Psoas muscle (tissue), 7 donors: ENCODE measurements at regions not wholly inside any gene's neighbourhood (a gene's known extent, or its start where the extent isn't known, plus 50 kb on each side); places are given as distances from the start of the nearest gene placed in this dataset.

Experiments used
- ATAC-seq, 4 donors: fragments of 200-7000 bp; cut with Tn5 transposase; one replicate each; pipeline ENCODE4 v1.9.1; 2020; ENCODE audit warnings: moderate library complexity in 3 of 4, mild to moderate bottlenecking in 2 of 4
- DNase-seq, 2 donors: peaks; one replicate each; pipeline ENCODE4 v3.0.0-alpha.2; 2020
- H3K27ac ChIP-seq: fragments of 200-600 bp; one replicate; pipeline ENCODE4 v1.8.0; 2022
- H3K27me3 ChIP-seq, 3 donors: fragments of 200-600 bp in 1 of 3; one replicate each; pipeline versions ENCODE4 v1.6.1 to v1.8.0; 2013 to 2022; ENCODE audit warnings: low read length in 2 of 3, mild to moderate bottlenecking in 2 of 3, moderate library complexity in 1 of 3; ENCODE audit not compliant: insufficient read depth in 3 of 3
- H3K36me3 ChIP-seq, 2 donors: fragments of 200-600 bp in 1 of 2; one replicate each; pipeline versions ENCODE4 v1.6.1 to v1.8.0; 2013 to 2022; ENCODE audit warnings: low read depth in 1 of 2, mild to moderate bottlenecking in 1 of 2, moderate library complexity in 1 of 2; ENCODE audit not compliant: insufficient read depth in 1 of 2
- H3K4me1 ChIP-seq: fragments of 200-600 bp; one replicate; pipeline ENCODE4 v1.8.0; 2022
- H3K4me3 ChIP-seq: fragments of 200-600 bp; one replicate; pipeline ENCODE4 v1.8.0; 2022; ENCODE audit warnings: mild to moderate bottlenecking
- H3K9me3 ChIP-seq: fragments of 200-600 bp; one replicate; pipeline ENCODE4 v1.8.0; 2022
- WGBS, 3 donors: extraction: QIAGEN DNeasy Blood & Tissue Kit; methylation state at CpG; one replicate each; pipeline versions ENCODE4 v1.1.6 to v1.1.7; 2013; 5-methylcytosine and 5-hydroxymethylcytosine counted together
- intact Hi-C, 2 donors: fragments of 100-400 bp; cut with DNase I; formaldehyde crosslinking; loops; one replicate each; pipeline versions ENCODE4 v1.11.0 to v1.14.2; 2022
- TF ChIP-seq, protein P1 (sequence below): fragments of 200-600 bp; IDR thresholded peaks from one replicate; pipeline ENCODE4 v1.8.0; 2022; ENCODE audit warnings: antibody characterized with exemption
- donor health status: healthy with polysubstance abuse.
- donor health status: DM: no; HTN: no; CAD: no; lungs with moderate emphysema.
- donor health status: Bipolar disorder and iron deficiency.
- donor health status: healthy.
- donor health status: DM: yes; HTN: yes; CAD: no.
- donor health status: DM: no; HTN: no; CAD: no.
- donor health status: DM: yes; HTN: yes; CAD: no.

DNA sequence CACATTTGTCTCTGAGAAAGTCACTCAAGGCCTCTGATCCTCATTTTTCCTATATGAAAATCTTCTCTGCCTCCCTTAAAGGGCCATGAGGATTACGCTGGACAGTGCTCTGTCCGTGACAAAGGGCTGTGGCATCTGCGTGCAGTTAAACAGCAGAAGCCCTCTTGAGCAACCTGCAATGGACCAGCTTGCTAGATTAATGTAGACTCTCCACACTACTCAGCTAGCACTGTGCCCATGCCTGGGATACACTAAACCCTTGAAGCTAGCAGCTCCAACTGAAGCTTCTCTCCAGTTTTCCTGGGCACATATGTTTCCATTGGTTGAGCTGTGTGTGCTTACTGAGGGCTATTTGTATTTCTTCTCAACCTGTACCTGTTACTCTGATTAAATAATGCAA, 303.8 kb downstream of the RPLP1 start:
- intact Hi-C loops, result no loop called here

DNA sequence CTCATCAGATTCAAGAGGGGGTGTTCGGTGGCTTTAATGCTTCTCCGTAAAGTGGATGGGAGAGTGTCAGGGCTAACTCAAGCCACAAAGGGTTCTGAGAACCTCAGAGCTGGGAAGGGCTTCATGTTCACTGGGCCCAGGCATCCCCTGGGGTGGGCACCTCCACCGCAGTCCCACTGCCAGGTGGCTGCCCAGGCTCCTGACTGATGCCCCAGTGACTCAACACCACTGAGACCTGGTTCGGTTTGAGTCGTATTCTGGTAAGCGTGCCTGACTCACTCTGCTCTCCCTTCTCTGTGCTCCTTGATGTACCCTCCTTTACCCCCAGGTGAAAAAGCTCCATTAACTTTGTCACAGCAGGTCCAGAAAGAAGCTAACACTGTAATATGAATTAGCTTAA, 304.6 kb downstream of the RPLP1 start:
- 95 to 99% (median 95%) methylated on average over 6 of the region's 6 CpGs for WGBS, 3 donors
- intact Hi-C loops, result no loop called here
- H3K4me3 ChIP-seq, result no peak overlapping the region
- peaks cover 6% of the 10 kb centered on the region for H3K9me3 ChIP-seq
- DNase-seq, result no peak
- no peaks in the 10 kb centered on the region for H3K27me3 ChIP-seq
- no peak for ATAC-seq
- no peaks in the 10 kb centered on the region for H3K4me1 ChIP-seq
- TF ChIP-seq, protein P1, sequence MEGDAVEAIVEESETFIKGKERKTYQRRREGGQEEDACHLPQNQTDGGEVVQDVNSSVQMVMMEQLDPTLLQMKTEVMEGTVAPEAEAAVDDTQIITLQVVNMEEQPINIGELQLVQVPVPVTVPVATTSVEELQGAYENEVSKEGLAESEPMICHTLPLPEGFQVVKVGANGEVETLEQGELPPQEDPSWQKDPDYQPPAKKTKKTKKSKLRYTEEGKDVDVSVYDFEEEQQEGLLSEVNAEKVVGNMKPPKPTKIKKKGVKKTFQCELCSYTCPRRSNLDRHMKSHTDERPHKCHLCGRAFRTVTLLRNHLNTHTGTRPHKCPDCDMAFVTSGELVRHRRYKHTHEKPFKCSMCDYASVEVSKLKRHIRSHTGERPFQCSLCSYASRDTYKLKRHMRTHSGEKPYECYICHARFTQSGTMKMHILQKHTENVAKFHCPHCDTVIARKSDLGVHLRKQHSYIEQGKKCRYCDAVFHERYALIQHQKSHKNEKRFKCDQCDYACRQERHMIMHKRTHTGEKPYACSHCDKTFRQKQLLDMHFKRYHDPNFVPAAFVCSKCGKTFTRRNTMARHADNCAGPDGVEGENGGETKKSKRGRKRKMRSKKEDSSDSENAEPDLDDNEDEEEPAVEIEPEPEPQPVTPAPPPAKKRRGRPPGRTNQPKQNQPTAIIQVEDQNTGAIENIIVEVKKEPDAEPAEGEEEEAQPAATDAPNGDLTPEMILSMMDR, result no peak
- no peaks in the 10 kb centered on the region for H3K36me3 ChIP-seq
- no peak overlapping the region for H3K27ac ChIP-seq

More for the DNA sequence above, 303.8 kb downstream of the RPLP1 start:
- no peaks in the 10 kb centered on the region for H3K27me3 ChIP-seq
- 96 to 99% (median 98%) methylated on average over 3 of the region's 3 CpGs for WGBS, 3 donors
- DNase-seq (no peak), ATAC-seq (no peak)
- H3K4me1 ChIP-seq, result no peaks in the 10 kb centered on the region
- H3K36me3 ChIP-seq, result no peaks in the 10 kb centered on the region
- TF ChIP-seq, protein P1, result no peak
- H3K4me3 ChIP-seq, result no peak overlapping the region
- H3K9me3 ChIP-seq, result peaks cover 6% of the 10 kb centered on the region
- H3K27ac ChIP-seq, result no peak overlapping the region

DNA sequence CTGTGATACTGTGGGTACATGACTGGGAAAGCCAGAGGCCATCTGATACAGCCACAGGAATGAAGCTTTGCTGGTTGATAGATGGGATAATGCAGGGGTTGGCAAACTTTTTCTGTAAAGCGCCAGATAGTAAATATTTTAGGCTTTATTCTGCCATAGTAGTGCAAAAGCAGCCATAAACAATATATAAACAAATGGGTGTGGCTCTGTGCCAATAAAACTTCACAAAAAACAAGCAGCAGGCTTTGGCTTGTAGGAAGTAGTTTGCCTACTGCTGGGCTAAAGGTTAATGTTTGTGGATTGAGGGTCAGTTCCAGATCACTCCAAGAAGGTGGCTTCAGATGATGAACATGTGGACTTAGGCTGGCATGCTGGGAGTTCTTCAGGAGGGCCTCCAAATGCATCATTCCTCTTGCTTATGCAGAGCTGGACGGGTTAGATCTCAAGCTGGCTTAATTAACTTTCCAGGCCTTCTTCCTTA, 305.7 kb downstream of the RPLP1 start:
- no peaks in the 10 kb centered on the region for H3K36me3 ChIP-seq
- peaks cover 2% of the 10 kb centered on the region for H3K9me3 ChIP-seq
- no peaks in the 10 kb centered on the region for H3K27me3 ChIP-seq
- ATAC-seq, result no peak
- H3K4me1 ChIP-seq, result no peaks in the 10 kb centered on the region
- WGBS, 3 donors, result 79 to 87% (median 83%) methylated on average over 2 of the region's 2 CpGs
- DNase-seq, result no peak
- intact Hi-C loops, result no loop called here
- no peak overlapping the region for H3K4me3 ChIP-seq
- TF ChIP-seq, protein P1, result no peak
- no peak overlapping the region for H3K27ac ChIP-seq

DNA sequence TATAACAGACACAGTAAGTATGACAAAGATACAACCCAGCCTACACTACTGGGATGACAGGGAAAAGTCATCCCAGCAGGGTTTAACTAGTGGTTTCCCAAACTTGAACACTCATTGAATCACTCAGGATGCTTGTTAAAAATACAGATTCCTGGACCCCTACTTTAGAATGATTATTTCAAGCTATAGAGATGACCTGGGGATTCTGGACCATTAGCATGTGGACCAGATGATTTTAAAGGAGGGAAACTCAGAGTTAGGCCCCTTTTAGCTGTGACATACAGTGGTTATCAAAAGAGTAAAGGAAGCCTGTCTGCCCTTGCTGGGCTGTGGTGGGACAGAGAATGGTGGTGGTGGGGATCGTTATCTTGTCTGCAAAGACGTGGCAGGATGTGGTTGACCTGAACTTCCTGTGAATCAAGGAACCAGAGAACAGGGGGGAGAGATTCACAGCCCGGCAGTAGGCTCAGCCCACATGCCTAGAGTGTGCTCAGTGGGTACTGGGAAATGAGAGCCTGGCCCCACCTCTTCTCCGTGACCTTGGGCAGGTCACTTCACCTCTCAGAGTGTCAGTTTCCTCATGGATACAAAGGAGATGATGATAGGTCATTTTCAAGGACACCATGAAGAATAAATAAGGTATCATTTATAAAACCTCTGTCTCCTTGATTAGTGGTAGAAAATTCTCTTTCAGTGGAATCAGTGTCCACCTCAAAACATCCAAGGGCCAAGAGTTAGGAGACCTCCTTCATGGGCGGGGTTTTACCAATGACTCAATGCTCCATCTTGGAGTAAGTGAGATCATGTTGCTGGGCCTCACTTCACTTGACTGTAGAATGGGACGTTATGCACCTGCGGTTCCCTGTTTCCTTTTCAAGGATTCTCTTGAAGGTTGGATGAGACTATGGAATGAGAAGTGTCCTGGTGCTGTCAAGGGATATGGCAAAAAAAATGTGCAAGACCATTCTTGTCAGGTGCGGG, 306.5 kb downstream of the RPLP1 start:
- no peaks in the 10 kb centered on the region for H3K36me3 ChIP-seq
- no peak for DNase-seq
- intact Hi-C loops, result no loop called here
- no peaks in the 10 kb centered on the region for H3K4me1 ChIP-seq
- TF ChIP-seq, protein P1, result no peak
- H3K27me3 ChIP-seq, result no peaks in the 10 kb centered on the region
- WGBS, 3 donors, result 79 to 90% (median 82%) methylated on average over 8 of the region's 8 CpGs
- H3K4me3 ChIP-seq, result no peak overlapping the region
- no peak overlapping the region for H3K27ac ChIP-seq
- ATAC-seq, result peak in 1 of 4 donors; percentile 36
- H3K9me3 ChIP-seq, result no peaks in the 10 kb centered on the region
